Colonic mucosa (tissue), 4 donors: ENCODE measurements at regions not wholly inside any gene's neighbourhood (a gene's known extent, or its start where the extent isn't known, plus 50 kb on each side); places are given as distances from the start of the nearest gene placed in this dataset.

Source experiments
- DNase-seq: peaks from one replicate; pipeline ENCODE4 v3.0.0-alpha.2; 2020
- H3K27ac ChIP-seq: fragments of 200-600 bp; one replicate; pipeline ENCODE4 v1.8.0; 2021
- H3K27me3 ChIP-seq: fragments of 200-600 bp; one replicate; pipeline ENCODE4 v1.8.0; 2021
- H3K36me3 ChIP-seq: fragments of 200-600 bp; one replicate; pipeline ENCODE4 v1.8.0; 2021
- H3K4me1 ChIP-seq: fragments of 200-600 bp; one replicate; pipeline ENCODE4 v1.8.0; 2021; ENCODE audit warnings: mild to moderate bottlenecking
- H3K4me3 ChIP-seq: fragments of 200-600 bp; one replicate; pipeline ENCODE4 v1.8.0; 2021
- H3K9ac ChIP-seq, 2 donors: one replicate each; pipeline ENCODE4 v1.7.0; 2013; ENCODE audit warnings: control low read depth in 2 of 2, low read depth in 2 of 2, low read length in 2 of 2
- H3K9me3 ChIP-seq: fragments of 200-600 bp; one replicate; pipeline ENCODE4 v1.8.0; 2021
- intact Hi-C: fragments of 100-400 bp; cut with DNase I; formaldehyde crosslinking; loops from one replicate; pipeline ENCODE4 v1.14.1; 2022
- TF ChIP-seq, protein P1 (sequence below): fragments of 200-600 bp; IDR thresholded peaks from one replicate; pipeline ENCODE4 v1.8.0; 2022; ENCODE audit warnings: antibody characterized with exemption, mild to moderate bottlenecking
- donor health status: healthy.
- donor health status: DM: no; HTN: no; CAD: no.
- donor health status: DM: no; HTN: no; CAD: no.

DNA sequence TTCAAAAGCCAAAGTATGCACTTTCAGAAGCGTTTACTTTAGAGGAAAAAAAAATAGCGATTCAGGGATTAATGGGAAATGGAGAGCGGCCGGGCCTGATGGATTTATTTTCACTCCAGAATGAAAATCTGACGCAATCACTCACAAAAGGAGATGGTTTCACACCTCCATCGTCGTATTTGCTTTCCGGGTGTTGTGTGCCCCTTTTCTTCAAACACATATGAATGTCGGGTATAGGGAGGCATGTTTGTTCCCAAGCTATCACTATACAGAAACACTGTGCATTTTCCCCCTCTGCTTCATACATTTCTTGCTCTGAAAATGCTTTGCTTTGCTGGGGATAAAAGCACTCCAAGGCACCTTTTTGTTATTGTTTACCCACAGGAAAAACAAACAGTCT is 562.2 kb upstream of the ZFHX3 start:
- no peaks in the 10 kb centered on the region for H3K4me1 ChIP-seq
- H3K36me3 ChIP-seq: no peaks in the 10 kb centered on the region
- H3K9ac ChIP-seq: no peak overlapping the region
- intact Hi-C loops: no loop called here
- no peak overlapping the region for H3K4me3 ChIP-seq
- H3K27ac ChIP-seq: no peak overlapping the region
- no peaks in the 10 kb centered on the region for H3K9me3 ChIP-seq
- DNase-seq: no peak
- TF ChIP-seq, protein P1, sequence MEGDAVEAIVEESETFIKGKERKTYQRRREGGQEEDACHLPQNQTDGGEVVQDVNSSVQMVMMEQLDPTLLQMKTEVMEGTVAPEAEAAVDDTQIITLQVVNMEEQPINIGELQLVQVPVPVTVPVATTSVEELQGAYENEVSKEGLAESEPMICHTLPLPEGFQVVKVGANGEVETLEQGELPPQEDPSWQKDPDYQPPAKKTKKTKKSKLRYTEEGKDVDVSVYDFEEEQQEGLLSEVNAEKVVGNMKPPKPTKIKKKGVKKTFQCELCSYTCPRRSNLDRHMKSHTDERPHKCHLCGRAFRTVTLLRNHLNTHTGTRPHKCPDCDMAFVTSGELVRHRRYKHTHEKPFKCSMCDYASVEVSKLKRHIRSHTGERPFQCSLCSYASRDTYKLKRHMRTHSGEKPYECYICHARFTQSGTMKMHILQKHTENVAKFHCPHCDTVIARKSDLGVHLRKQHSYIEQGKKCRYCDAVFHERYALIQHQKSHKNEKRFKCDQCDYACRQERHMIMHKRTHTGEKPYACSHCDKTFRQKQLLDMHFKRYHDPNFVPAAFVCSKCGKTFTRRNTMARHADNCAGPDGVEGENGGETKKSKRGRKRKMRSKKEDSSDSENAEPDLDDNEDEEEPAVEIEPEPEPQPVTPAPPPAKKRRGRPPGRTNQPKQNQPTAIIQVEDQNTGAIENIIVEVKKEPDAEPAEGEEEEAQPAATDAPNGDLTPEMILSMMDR: no peak
- H3K27me3 ChIP-seq: no peaks in the 10 kb centered on the region

DNA sequence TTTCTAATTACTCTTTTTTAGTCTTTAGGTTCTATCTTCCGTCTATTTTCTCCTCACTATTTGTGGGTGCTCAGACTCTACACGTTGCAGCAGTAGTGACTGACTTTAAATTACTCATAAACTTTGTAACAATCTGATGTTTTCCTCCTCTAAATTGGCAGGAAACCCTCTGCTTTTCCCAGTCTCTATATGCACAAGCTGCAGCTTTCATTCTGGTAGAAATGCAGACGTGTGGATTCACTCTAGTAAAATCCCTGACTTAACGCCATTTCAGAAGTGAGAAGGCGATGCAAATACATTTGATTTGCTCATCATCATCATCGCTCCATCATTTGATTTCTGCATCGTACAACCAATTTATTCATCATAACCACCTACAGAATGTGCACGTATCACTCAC is 561.0 kb upstream of the ZFHX3 start:
- Histone ChIP-seq H3K27ac (no peak overlapping the region), H3K9ac (no peak overlapping the region), H3K4me1 (no peaks in the 10 kb centered on the region), H3K36me3 (no peaks in the 10 kb centered on the region), H3K27me3 (no peaks in the 10 kb centered on the region), H3K4me3 (no peak overlapping the region), H3K9me3 (no peaks in the 10 kb centered on the region)
- intact Hi-C loops: no loop called here
- no peak for DNase-seq
- TF ChIP-seq, protein P1: no peak

- no peaks in the 10 kb centered on the region for H3K27me3 ChIP-seq
- H3K36me3 ChIP-seq: no peaks in the 10 kb centered on the region
- no peak overlapping the region for H3K27ac ChIP-seq
- no peaks in the 10 kb centered on the region for H3K4me1 ChIP-seq
- TF ChIP-seq, protein P1: no peak
- no peak overlapping the region for H3K9ac ChIP-seq
- no peak for DNase-seq
- intact Hi-C loops: no loop called here
- no peaks in the 10 kb centered on the region for H3K9me3 ChIP-seq
- H3K4me3 ChIP-seq: no peak overlapping the region
These were observed 557.4 kb upstream of the ZFHX3 start for GRCh38 chr16:73605309-73605708.

DNA sequence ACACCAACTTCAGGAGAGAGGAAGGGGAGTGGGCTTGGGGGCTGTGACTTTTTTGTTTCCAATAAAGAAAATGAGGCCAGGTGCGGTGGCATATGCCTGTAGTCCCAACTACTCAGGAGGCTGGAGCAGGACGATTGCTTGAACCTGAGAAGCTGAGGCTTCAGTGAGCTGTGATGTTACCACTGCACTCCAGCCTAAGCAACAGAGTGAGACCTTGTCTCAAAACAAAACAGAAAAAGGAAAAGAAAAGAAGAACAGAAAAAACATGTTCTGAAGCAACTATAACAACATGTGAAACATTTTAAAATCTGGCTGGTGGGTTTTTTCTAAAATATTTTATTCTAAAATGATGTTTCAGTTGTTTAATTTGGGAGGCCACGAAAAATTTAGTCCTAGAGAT is 554.0 kb upstream of the ZFHX3 start:
- no peaks in the 10 kb centered on the region for H3K9me3 ChIP-seq
- H3K4me1 ChIP-seq: no peaks in the 10 kb centered on the region
- intact Hi-C loops: no loop called here
- TF ChIP-seq, protein P1: no peak
- H3K36me3 ChIP-seq: no peaks in the 10 kb centered on the region
- H3K9ac ChIP-seq: no peak overlapping the region
- no peak overlapping the region for H3K27ac ChIP-seq
- no peak overlapping the region for H3K4me3 ChIP-seq
- DNase-seq: no peak
- no peaks in the 10 kb centered on the region for H3K27me3 ChIP-seq

DNA sequence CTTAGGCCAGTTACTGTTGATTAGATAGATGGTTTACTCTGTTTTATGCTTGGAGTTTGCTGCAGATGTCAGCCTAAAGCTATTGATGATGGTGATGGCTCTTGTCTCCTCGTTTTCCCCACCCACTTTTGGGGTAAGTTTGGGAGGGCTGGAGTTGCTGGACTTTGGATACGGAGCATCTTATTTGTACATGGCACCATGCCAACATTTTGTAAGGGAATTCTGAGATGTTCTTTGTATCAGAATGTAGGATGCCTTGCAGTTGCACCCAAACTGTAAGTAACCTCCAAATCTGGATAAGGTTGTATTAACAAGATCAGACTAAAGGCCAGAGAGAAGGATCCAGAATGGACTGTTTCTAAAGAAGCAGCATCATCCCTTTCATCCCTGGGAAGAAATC is 551.9 kb upstream of the ZFHX3 start:
- Histone ChIP-seq H3K27ac (no peak overlapping the region), H3K9ac (no peak overlapping the region), H3K4me1 (no peaks in the 10 kb centered on the region), H3K4me3 (no peak overlapping the region), H3K27me3 (no peaks in the 10 kb centered on the region), H3K36me3 (no peaks in the 10 kb centered on the region), H3K9me3 (no peaks in the 10 kb centered on the region)
- TF ChIP-seq, protein P1: no peak
- intact Hi-C loops: no loop called here
- no peak for DNase-seq

GRCh38 chr16:73599351-73599750 is 551.4 kb upstream of the ZFHX3 start:
- Histone ChIP-seq H3K27ac (no peak overlapping the region), H3K4me3 (no peak overlapping the region), H3K27me3 (no peaks in the 10 kb centered on the region), H3K4me1 (no peaks in the 10 kb centered on the region), H3K9me3 (no peaks in the 10 kb centered on the region), H3K36me3 (no peaks in the 10 kb centered on the region), H3K9ac (no peak overlapping the region)
- intact Hi-C loops: no loop called here
- DNase-seq: no peak
- TF ChIP-seq, protein P1: no peak
